ENCODE measurements at regions not wholly inside any gene's neighbourhood (a gene's known extent, or its start where the extent isn't known, plus 50 kb on each side); places are given as distances from the start of the nearest gene placed in this dataset.
"Not testable (repeated sequence)": the region's sequence is repeated elsewhere in the genome, so short reads cannot be mapped to it uniquely, and the experiment has no call there.

DNA sequence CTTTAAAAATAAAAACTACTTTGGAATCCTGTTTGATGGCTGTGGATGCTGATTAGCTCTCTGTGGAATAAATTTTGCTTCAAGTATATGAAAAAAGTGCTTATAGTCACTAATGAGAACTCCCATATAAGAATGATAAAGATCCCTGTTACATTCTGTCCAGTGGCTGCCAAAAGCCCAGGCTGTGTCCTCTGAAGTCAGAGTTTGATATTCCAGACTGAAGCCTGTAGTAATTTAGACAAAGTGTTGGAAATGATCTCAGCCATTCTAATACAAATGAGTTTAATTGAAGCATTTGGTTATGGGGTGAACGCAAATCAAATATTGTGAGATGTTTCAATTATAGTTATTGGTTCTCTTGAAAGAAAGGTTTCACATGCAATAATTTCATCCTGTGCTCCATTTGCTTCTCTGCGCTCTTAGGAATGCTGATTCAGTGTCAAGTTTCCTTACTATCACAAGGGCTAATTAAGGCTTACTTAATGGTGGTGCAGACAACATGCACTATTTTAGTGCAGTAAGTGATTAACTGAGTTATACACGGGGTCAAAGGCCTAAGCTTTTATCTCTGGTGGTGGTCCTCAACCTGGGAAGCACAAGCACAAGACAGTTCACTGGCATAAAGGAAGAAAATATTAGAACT lies 867.6 kb downstream of the SORCS1 start:
- DNase-seq (ENCODE audit: low spot score): no peak

DNA sequence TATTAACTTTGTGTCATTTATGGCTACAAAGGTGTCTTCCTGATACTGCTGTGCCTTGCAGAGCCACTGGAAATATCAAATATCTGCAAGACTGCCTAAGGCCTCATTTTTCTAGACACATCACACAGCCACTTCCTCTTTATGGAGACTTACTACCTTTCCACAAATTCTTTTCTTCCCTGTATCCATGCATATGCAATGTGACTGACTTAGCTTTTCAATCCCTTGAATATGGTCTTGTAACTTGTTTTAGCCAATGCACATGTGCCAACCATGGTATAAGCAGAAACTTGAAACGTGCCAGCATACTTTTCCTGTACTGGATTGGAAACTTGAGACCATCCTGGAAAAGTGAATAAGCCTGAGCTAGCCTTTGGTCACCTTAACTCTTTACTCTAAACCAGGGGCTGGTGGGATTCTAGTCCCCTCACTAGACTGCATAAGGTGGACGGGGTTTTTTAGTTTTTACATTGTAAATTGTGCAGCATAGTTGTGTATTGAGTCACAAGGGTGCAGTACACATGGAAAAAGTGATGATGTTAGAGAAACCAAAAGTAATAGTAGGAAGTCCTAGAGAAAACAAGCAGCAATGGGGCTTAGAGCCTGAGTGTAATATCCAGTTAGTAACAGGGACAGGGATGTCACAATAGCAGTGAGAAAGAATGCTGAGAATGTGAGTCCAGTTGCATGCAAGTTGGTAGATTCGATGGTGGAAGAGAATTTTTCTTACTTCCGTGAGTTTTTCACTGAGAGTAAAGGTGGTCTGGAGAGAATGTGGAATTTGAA lies 879.5 kb downstream of the SORCS1 start:
- DNase-seq (ENCODE audit: low spot score): peak; percentile 43

DNA sequence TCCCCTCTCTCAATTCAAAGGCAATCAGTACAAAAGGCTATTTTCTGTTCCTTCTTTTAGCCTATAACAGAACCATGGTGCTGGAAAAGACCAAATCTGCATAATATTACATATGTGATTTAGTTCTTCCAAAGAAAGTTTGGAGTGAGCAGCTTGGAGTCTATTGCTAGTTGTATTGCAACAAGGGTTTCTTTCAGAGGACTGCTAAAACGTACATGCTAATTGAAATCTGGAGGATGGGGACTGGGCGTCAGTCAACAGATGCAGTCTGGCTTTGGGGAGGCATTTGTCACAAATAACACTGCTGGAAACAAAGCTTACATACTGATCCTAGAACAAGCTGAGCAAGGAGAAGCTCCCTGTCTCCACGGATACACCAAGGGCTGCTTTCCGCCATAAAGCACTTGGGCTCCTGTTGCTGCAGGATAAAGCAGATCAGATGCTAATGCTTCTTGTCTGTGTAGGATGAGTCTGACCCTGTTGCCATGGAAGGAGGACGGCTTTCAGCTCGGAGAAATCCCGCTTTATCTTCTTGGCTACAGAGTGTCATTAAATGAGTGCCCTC lies 883.5 kb downstream of the SORCS1 start:
- no peak for DNase-seq (ENCODE audit: low spot score)

DNA sequence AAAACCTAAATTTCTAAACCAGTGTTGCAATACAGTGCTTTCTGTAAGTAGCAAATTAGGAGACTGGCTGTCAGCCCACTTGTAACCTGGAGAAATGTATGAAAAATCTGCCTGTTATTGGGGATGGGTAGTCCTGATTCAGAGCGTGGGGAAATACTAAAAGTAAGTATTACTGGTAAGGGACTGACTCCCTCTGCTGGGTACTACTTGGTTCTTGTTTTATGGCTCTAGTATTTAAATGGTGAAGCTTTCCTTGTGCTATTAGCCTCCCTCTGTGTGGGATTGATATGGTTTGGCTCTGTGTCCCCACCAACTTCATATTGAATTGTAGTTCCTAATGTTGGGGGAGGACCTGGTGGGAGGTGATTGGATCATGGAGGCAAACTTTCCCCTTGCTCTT lies 886.1 kb downstream of the SORCS1 start:
- DNase-seq (ENCODE audit: low spot score): peak; percentile 11

DNA sequence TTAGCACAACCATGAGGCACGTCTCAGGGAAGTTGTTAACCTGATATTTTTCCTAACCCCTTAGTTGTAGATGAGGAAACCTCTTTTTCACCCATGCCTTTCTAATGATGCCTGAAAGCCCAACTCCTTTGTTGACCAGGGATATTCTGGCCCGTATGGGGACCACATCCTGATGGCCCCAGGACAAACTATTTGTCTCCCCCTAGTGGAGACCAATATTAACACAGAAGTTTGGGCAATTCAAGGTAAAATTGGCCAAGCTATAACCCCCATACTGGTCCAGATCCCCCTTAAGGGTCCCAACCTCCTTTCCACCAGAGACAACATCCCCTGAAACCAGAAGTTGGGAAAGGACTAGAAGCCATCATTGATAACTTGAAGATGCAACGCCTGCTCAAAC lies 893.3 kb downstream of the SORCS1 start:
- no peak for DNase-seq (ENCODE audit: low spot score)

DNA sequence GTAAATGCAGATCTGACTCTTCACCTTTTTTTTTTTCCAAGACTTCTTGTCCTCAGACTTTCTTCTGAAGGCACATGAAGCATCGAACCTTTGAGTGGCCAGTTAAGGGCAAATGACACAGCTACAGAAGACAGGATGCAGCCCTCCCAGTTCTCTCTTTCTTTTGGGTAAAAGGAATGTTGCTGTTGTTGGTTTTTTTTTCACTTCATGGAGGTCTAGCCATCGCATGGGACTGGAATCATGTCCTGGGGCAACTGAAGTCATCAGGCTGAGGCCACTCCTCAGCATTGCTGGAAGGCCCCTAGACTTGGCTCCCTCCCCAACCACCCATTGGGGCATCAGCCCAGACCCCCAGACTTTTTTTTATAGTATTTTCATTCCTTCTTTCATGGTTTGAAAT lies 896.5 kb downstream of the SORCS1 start:
- no peak for DNase-seq (ENCODE audit: low spot score)

DNA sequence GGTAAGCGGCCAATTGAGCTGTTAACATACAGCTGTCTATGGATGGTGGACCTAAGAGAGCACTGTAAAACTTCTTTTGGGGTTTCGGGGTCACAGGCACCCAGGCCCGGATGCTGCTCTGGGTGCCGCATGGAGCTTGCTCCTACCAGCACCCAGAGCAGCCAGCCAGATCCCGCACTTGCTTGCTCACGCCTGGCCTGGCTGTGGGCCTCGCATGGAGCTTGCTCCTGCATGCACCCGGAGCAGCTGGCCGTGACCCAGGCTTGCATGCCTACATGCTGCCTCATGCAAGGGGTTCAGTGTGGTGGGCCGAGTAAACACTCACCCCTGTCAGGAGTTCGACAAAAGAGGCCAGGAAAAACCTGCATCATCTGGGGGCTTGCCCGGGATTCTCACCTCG lies 896.9 kb downstream of the SORCS1 start:
- DNase-seq (ENCODE audit: low spot score): no peak

DNA sequence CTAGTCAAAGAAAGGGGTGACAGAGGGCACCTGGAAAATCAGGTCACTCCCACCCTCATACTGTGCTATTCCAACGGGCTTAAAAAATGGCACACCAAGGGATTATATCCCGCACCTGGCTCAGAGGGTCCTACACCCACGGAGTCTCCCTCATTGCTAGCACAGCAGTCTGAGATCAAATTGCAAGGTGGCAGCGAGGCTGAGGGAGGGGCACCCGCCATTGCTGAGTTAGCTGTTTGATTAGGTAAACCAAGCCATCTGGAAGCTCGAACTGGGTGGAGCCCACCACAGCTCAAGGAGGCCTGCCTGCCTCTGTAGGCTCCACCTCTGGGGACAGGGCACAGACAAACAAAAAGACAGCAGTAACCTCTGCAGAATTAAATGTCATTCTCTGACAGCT lies 907.1 kb downstream of the SORCS1 start:
- not testable (repeated sequence) for DNase-seq (ENCODE audit: low spot score)

DNA sequence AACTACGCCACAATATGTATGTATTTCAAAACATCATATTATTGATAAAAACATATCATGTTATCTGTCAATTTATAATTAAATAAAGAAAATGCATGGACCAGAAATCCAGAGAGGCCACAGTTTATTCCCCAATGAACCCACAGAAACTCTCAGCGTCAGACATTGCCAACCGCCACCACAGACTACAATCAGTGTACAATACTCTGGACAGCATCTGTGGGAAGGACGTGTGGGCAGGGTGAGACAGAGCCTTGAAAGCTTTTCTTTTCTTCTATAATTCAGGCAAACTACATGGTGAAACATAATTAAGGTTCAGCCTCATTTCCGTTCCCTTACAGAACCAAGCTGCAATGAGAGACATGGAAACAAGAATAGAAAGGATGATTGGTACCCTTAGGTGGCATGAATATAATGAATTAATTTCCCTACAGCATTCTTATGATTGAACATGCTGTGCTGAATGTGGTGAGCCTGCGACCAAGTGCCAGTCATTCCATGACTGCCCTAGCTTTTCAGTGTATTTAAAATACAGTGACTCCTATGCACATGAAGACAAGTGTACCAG lies 909.3 kb downstream of the SORCS1 start:
- no peak for DNase-seq (ENCODE audit: low spot score)

DNA sequence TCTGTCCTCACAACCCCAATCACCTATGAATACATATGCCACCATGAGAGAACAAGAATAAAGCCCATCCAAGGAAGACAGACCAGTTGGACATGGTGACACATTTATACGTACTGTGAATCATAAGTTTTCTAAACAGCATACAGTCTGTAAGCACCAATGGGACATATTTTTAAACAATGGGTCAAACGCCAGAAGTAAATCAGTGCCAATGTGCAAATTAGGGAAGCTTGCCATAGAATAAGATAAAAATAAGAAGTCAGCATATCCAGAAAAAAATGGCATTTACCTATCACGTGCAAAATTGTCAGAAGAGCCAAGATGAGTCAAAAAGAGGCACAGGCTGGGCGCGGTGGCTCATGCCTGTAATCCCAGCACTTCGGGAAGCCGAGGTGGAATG lies 910.4 kb downstream of the SORCS1 start:
- no peak for DNase-seq (ENCODE audit: low spot score)

DNA sequence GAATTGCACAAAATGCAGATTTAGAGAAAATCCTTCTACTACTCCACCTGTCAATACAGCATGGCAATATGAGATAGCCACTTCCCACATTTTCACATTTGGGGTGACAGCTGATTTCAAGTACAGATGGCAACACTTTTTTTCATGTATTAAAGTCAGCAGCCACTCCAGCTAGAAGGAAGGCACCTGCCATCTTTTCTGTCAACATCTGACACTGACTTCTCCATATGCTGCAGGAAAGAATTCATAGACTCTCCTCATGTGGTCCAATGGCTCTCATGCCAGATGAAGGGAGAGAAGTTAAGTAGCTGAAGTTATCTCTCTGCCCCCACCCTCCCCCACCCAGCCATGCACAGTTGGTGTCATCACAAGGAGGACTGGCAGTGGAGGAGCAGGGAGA lies 912.0 kb downstream of the SORCS1 start:
- DNase-seq (ENCODE audit: low spot score): no peak

DNA sequence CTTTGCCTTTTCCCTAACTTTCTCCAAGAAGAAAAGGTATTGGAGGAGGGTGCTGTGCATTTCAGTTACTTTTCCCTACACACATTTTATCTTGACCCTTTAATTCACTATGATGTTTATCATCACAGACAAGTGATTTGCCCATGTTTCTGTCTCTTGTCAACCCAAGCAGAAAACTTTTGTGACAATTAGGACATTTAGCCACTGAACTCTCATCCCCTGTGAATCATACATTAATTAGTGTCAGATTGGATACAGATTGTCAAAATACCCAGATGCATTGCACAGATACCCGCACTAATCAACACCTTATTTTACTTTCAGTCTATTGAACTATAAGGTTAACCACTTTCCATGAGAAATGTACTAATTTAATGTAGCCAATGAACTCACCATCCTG lies 912.9 kb downstream of the SORCS1 start:
- DNase-seq (ENCODE audit: low spot score): no peak

DNA sequence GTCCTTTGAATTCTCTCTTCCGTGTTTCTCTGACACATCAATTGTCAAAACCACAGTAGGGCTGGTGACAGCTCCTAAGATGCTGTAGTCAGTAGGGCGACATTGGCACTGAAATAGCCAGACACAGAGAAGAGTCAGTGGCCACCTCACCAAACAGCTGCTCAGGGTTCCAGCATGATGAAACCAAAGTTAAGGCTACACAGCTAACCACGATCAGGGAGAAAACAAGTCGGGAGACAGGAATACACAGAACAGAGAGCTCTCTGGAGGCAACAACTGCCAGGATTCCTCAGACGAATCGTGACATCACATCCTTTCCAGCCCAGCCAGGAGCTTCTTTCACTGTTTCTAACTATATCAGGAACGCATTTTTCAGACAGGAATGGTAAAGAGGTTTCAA lies 922.2 kb downstream of the SORCS1 start:
- DNase-seq (ENCODE audit: low spot score): no peak

DNA sequence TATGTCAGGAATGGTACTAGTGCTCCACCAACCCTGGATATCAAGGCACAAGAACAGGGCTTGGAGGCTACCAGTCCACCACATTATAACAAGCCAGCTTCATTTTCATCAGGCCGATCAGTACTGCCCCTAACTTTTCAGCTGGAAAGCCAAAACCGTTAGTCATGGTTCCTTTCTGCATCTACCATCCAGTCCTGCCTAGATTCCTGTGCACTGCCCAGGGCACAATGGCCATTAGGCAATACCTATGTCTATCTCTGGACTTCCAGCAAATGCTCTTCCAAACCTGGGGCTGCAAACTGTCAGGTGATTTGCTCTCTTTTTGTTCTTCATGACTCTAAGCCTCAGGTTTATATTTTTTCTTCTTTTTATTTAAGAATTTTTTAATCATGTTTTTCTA lies 937.7 kb downstream of the SORCS1 start:
- DNase-seq (ENCODE audit: low spot score): no peak

DNA sequence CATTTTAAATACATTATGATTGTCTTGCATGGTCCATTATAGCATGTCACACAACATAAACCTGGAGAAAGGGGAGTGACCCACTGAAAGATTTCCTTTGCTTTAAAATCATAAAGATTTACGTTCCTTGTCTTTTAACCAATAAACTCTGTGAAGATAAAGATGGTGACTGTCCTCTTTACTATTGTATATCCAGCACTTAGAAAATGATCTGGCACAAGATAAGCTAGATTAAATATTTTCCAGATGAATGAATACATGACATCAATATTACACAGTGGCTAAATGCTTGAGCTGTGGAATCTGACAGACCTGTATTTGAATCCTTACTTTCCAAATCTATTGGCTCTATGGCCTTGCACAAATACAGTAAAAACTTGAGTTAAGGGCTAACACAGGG lies 938.4 kb downstream of the SORCS1 start:
- no peak for DNase-seq (ENCODE audit: low spot score)

DNA sequence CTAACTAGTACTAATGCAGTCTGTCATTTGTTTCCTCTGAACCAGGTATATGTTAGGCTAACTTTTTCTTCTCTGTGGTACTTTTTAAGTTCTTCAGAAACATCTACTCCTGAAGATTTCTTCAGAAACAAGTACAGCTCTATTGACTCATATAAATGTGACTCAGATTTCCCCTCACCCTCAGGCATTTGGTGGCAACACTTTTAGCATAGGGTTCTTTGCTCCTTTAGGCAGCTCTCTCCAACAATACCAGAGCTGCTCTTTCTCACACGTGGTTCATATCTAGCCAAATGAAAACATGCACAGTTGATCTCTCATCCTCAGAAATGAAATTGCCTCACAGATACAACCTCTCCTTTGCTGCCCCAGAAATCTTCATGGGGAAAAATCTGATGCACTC lies 939.8 kb downstream of the SORCS1 start:
- DNase-seq (ENCODE audit: low spot score): peak; percentile 29

DNA sequence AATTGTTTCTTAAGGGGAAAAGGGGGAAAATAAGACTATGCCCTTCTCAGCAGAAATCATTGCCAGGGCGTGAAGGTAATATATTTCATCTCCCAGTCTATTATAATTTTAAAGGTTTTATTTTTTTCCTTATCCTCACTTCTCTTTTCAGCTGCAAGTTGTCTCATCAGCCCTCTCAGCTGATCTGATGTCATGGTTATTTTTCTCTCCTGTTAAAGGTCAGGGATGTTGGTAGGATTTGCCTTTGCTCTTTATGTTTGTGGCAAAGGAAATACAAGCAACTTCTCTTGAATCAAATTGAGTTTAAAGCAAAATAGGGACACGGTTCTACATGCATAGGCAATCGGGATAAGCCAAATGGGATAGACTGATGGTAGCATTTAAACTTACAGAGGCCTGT lies 946.9 kb downstream of the SORCS1 start:
- no peak for DNase-seq (ENCODE audit: low spot score)

DNA sequence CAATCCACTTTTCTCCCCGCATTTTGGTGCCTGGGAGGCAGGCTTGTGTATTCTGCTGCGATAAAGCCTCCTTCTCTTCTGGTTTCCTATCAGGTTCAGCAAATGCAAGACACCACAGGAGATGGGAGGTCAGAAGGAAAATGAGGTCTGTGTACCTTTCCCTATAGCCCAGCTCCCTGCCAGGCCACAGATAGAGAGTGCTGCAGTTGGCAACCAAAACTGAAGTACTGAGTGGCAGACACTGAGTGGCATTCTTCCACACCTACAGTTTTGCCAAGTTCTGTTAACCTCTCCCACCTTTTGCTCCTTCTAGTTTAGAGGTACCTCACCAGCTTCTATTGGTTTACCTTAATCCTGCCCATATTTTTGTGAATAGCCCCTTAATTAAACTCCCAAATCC lies 948.4 kb downstream of the SORCS1 start:
- DNase-seq (ENCODE audit: low spot score): no peak

DNA sequence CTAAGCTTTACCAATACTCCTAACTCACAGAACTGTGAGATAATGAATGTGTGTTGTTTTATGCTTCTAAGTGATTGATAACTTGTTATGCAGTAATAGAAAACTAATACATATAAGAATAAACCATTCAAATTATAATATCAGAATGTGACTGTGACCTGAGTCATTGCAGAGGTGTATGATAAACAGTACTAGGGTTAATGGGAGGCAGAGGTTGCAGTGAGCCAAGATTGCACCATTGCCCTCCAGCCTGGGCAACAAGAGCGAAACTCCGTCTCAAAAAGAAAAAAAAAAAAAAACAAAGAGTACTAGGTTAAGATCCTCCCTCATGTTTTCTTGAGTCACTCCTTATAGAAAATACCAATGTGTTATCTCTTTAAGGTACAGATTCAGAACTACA lies 950.3 kb downstream of the SORCS1 start:
- DNase-seq (ENCODE audit: low spot score): no peak

DNA sequence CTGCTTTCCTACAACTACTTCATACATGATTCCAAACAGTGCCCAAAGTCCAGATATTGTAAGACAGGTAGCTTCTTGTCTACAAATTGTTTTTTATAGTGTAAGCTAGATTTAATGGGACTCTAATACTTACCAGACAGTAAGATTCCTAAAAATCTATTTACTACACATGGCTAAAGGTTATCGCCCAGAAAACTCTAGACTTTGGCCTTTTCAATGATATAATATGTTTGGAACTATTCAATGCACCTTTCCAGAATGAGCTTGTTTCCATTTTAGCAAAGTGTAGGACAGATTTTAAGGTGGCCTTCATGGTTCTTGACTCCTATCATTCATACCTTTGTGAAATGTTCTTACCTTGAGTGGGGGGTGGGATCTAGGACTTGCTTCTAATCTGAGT lies 951.0 kb downstream of the SORCS1 start:
- DNase-seq (ENCODE audit: low spot score): no peak

DNA sequence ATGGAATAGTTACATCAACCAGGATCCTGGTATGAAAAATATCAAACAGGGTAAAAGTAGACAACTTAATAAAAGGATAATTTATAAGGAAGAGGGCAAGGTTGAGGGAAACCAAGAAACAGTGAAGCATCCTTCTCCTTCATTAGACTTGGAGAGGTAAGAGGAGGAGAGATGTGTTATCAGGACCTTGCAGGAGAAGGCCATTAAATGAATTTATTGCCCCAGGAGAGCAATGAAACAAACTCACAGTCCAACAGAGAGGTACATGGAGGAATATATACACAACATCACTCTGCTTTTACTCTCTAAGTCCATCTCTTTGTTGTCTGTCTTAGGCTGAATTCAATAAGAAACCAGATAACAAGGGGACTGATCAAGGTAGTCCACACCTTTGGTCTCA lies 966.2 kb downstream of the SORCS1 start:
- DNase-seq (ENCODE audit: low spot score): no peak

DNA sequence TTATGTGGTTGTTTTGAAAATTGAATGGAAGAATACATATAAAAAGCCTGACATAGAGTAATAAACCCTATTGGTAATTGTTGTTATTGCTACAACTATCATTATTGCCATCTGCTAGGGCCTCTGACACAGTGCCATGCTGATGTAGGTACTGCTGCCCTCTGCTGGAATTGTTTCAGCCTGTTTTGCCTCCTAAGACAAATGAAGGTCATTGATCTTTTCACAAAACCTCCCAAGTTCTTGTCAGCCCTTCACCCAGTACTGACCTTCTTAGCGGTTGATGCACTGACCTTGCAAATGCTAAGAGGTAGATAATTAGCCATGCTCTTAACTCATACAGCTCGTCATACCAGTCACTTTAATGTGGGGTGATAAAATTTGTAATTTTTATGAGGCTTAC lies 975.2 kb downstream of the SORCS1 start:
- peak; percentile 36 for DNase-seq (ENCODE audit: low spot score)

DNA sequence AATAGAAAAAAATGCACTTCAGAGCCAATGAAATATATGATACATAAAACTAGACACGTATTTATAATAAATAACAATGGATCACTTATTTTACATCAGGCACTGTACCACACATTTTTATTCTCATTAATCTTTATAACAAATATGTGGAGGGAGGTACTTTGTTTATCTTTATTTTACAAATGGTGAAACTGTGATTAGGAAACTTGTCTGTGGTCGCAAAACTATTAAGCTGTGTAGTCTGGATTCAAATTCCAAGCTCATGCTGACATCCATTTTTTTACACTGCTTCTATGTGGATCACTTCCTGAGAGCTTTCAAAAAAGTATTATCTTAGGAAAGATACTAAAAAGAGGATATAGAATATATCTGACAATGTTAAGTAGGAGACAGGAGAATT lies 978.6 kb downstream of the SORCS1 start:
- peak; percentile 20 for DNase-seq (ENCODE audit: low spot score)

All from AG20443 (cell line).